Neural cell (in vitro differentiated cells): ENCODE measurements at regions not wholly inside any gene's neighbourhood (a gene's known extent, or its start where the extent isn't known, plus 50 kb on each side); places are given as distances from the start of the nearest gene placed in this dataset.

Experiments used
- H2AFZ ChIP-seq: fragments of 200-600, 300-800 bp; sonication (generic), shearing (Covaris generic); 2 replicates; pipeline ENCODE4 v1.6.0; 2014; ENCODE audit warnings: low read depth, mild to moderate bottlenecking, antibody characterized with exemption, low read length, moderate library complexity
- H3F3A ChIP-seq: fragments of 200-600 bp; shearing (Covaris generic); 2 replicates; pipeline ENCODE4 v1.6.1; 2016; ENCODE audit warnings: mild to moderate bottlenecking, moderate library complexity, mixed read lengths, antibody characterized with exemption, low read length; ENCODE audit not compliant: insufficient read depth, poor library complexity, severe bottlenecking
- H3K27ac ChIP-seq: fragments of 200-600, 300-800 bp; sonication (generic), shearing (Covaris generic); 2 replicates; pipeline ENCODE4 v1.5.1; 2014; ENCODE audit warnings: mild to moderate bottlenecking, low read length, moderate library complexity
- H3K27me3 ChIP-seq: fragments of 300-800, 200-600 bp; sonication (generic), shearing (Covaris generic); 2 replicates; pipeline ENCODE4 v1.6.0; 2014; ENCODE audit warnings: mild to moderate bottlenecking, low read depth, low read length, moderate library complexity; ENCODE audit not compliant: insufficient read depth
- H3K36me3 ChIP-seq: fragments of 300-800, 200-600 bp; sonication (generic), shearing (Covaris generic); 2 replicates; pipeline ENCODE4 v1.5.1; 2014; ENCODE audit warnings: mild to moderate bottlenecking, antibody characterized with exemption, low read length, moderate library complexity; ENCODE audit not compliant: insufficient read depth
- H3K4me2 ChIP-seq: fragments of 300-800, 200-600 bp; sonication (generic), shearing (Covaris generic); 2 replicates; pipeline ENCODE4 v1.6.0; 2014; ENCODE audit warnings: mild to moderate bottlenecking, low read length
- H3K4me3 ChIP-seq: fragments of 300-800, 200-600 bp; sonication (generic), shearing (Covaris generic); 2 replicates; pipeline ENCODE4 v1.5.1; 2014; ENCODE audit warnings: mild to moderate bottlenecking, low read length, moderate library complexity
- H3K79me2 ChIP-seq: fragments of 200-600 bp; shearing (Covaris generic); replicated peaks from 2 replicates; pipeline ENCODE4 v1.6.0; 2014; ENCODE audit warnings: mild to moderate bottlenecking, low read length, moderate library complexity; ENCODE audit not compliant: insufficient read depth
- H3K9ac ChIP-seq: fragments of 300-800, 200-600 bp; sonication (generic), shearing (Covaris generic); 2 replicates; pipeline ENCODE4 v1.6.1; 2016; ENCODE audit warnings: mild to moderate bottlenecking, low read length, mixed read lengths
- H3K9me2 ChIP-seq: fragments of 200-600 bp; shearing (Covaris generic); 2 replicates; pipeline ENCODE4 v1.6.1; 2016; ENCODE audit warnings: mild to moderate bottlenecking, low read length, mixed read lengths; ENCODE audit not compliant: insufficient read depth
- H3K9me3 ChIP-seq: fragments of 200-600, 300-800 bp; sonication (generic), shearing (Covaris generic); 2 replicates; pipeline ENCODE4 v1.6.1; 2016; ENCODE audit warnings: mild to moderate bottlenecking, mixed run types, low read length, moderate library complexity, mixed read lengths
- H4K20me1 ChIP-seq: fragments of 200-600 bp; shearing (Covaris generic); 2 replicates; pipeline ENCODE4 v1.6.1; 2016; ENCODE audit warnings: mild to moderate bottlenecking, mixed run types; ENCODE audit not compliant: insufficient read depth
- EP300 ChIP-seq: fragments of 450-650 bp; conservative IDR thresholded peaks from 2 replicates; pipeline ENCODE4 v1.6.1; 2014; ENCODE audit warnings: antibody characterized with exemption, mild to moderate bottlenecking, moderate library complexity; ENCODE audit not compliant: poor library complexity, severe bottlenecking
- EZH2 ChIP-seq: fragments of 200-600, 300-800 bp; shearing (Covaris generic), sonication (generic); IDR thresholded peaks from 2 replicates; pipeline ENCODE4 v1.6.1; 2014; ENCODE audit warnings: antibody characterized with exemption, low read length, borderline replicate concordance, mild to moderate bottlenecking; ENCODE audit not compliant: insufficient read depth, poor library complexity, severe bottlenecking
- MXI1 ChIP-seq: fragments of 450-650 bp; conservative IDR thresholded peaks from 2 replicates; pipeline ENCODE4 v1.6.1; 2014; ENCODE audit warnings: antibody characterized with exemption, mild to moderate bottlenecking; ENCODE audit not compliant: poor library complexity, severe bottlenecking
- POLR2AphosphoS5 ChIP-seq: IDR thresholded peaks from 2 replicates; pipeline ENCODE4 v1.6.1; 2012
- RAD21 ChIP-seq: fragments of 450-650 bp; conservative IDR thresholded peaks from 2 replicates; pipeline ENCODE4 v1.6.1; 2014; ENCODE audit warnings: antibody characterized with exemption, mild to moderate bottlenecking, moderate library complexity
- SMC3 ChIP-seq: fragments of 450-650 bp; conservative IDR thresholded peaks from 2 replicates; pipeline ENCODE4 v1.6.1; 2014; ENCODE audit warnings: antibody characterized with exemption, mild to moderate bottlenecking, moderate library complexity; ENCODE audit not compliant: poor library complexity
- TAF1 ChIP-seq: IDR thresholded peaks from 2 replicates; pipeline ENCODE4 v1.6.1; 2012; ENCODE audit warnings: low read depth
- TF ChIP-seq, protein P1 (sequence below): fragments of 450-650 bp; IDR thresholded peaks from 2 replicates; pipeline ENCODE4 v1.5.1; 2014; ENCODE audit warnings: antibody characterized with exemption, mild to moderate bottlenecking, moderate library complexity; ENCODE audit not compliant: poor library complexity, severe bottlenecking
- TF ChIP-seq, protein P2 (sequence below): IDR thresholded peaks from 2 replicates; pipeline ENCODE4 v1.6.1; 2012; ENCODE audit warnings: borderline replicate concordance

DNA sequence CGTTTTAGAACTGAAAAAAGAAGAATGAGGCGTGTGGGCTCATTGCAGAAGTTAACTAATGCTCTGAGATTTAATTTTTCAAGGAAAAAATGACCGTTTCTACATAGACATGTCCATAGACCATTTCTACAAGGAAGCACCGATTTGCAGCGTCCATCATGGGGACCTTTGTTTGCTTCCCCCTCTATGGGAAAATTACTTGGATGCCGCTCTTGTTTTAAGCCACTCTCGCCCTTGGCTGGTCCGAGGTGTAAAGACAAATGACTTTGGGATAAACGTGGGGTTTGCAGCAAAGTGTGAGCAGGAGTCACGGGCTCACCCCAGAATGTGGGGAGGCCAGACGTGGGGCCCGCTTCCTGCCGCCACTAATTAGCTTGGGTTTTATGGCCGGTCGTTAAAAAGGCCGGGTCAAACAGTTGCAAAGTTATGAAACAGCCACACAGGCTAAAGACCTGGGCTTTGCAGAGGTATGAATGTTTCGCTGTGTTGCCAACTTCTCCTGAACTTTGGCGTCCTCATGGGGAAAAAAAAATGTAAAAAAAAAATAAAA, 235.9 kb downstream of the SHOX start:
- no peak overlapping the region for H3K9ac ChIP-seq
- H3K36me3 ChIP-seq = no peaks in the 10 kb centered on the region
- no peaks in the 10 kb centered on the region for H4K20me1 ChIP-seq
- no peaks in the 10 kb centered on the region for H3K79me2 ChIP-seq
- no peak overlapping the region for H2AFZ ChIP-seq
- H3K27me3 ChIP-seq = no peaks in the 10 kb centered on the region
- no peaks in the 10 kb centered on the region for H3K9me2 ChIP-seq
- H3K27ac ChIP-seq = no peak overlapping the region
- TF ChIP-seq RAD21 (no peak), POLR2AphosphoS5 (no peak), EP300 (no peak), EZH2 (no peak), SMC3 (no peak), MXI1 (no peak)
- TF ChIP-seq, protein P1, sequence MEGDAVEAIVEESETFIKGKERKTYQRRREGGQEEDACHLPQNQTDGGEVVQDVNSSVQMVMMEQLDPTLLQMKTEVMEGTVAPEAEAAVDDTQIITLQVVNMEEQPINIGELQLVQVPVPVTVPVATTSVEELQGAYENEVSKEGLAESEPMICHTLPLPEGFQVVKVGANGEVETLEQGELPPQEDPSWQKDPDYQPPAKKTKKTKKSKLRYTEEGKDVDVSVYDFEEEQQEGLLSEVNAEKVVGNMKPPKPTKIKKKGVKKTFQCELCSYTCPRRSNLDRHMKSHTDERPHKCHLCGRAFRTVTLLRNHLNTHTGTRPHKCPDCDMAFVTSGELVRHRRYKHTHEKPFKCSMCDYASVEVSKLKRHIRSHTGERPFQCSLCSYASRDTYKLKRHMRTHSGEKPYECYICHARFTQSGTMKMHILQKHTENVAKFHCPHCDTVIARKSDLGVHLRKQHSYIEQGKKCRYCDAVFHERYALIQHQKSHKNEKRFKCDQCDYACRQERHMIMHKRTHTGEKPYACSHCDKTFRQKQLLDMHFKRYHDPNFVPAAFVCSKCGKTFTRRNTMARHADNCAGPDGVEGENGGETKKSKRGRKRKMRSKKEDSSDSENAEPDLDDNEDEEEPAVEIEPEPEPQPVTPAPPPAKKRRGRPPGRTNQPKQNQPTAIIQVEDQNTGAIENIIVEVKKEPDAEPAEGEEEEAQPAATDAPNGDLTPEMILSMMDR = no peak
- no peak overlapping the region for H3K4me3 ChIP-seq
- no peak overlapping the region for H3K4me2 ChIP-seq
- no peaks in the 10 kb centered on the region for H3F3A ChIP-seq
- no peaks in the 10 kb centered on the region for H3K9me3 ChIP-seq

DNA sequence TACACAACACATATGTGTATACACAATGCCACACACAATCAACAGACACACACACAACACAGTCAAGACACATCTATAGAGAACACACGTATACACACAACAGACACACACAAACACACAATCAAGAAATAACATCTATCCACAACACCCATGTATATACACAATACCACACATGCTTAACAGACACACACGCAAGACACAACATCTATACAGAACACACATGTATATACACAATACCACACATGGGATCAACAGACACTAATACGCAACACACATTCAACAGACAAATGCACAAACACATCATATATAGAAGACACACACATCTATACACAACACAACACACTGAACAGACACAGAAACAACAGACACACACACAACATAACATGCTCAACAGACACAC, 234.8 kb downstream of the SHOX start:
- H3K79me2 ChIP-seq = no peaks in the 10 kb centered on the region
- no peaks in the 10 kb centered on the region for H3K9me2 ChIP-seq
- no peak overlapping the region for H3K9ac ChIP-seq
- H3K4me2 ChIP-seq = no peak overlapping the region
- no peak overlapping the region for H2AFZ ChIP-seq
- H3K9me3 ChIP-seq = no peaks in the 10 kb centered on the region
- no peak overlapping the region for H3K4me3 ChIP-seq
- H3K27me3 ChIP-seq = no peaks in the 10 kb centered on the region
- no peaks in the 10 kb centered on the region for H3K36me3 ChIP-seq
- TF ChIP-seq, protein P2, sequence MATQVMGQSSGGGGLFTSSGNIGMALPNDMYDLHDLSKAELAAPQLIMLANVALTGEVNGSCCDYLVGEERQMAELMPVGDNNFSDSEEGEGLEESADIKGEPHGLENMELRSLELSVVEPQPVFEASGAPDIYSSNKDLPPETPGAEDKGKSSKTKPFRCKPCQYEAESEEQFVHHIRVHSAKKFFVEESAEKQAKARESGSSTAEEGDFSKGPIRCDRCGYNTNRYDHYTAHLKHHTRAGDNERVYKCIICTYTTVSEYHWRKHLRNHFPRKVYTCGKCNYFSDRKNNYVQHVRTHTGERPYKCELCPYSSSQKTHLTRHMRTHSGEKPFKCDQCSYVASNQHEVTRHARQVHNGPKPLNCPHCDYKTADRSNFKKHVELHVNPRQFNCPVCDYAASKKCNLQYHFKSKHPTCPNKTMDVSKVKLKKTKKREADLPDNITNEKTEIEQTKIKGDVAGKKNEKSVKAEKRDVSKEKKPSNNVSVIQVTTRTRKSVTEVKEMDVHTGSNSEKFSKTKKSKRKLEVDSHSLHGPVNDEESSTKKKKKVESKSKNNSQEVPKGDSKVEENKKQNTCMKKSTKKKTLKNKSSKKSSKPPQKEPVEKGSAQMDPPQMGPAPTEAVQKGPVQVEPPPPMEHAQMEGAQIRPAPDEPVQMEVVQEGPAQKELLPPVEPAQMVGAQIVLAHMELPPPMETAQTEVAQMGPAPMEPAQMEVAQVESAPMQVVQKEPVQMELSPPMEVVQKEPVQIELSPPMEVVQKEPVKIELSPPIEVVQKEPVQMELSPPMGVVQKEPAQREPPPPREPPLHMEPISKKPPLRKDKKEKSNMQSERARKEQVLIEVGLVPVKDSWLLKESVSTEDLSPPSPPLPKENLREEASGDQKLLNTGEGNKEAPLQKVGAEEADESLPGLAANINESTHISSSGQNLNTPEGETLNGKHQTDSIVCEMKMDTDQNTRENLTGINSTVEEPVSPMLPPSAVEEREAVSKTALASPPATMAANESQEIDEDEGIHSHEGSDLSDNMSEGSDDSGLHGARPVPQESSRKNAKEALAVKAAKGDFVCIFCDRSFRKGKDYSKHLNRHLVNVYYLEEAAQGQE = no peak
- no peak for TF ChIP-seq POLR2AphosphoS5
- no peak for TF ChIP-seq MXI1
- no peak for TF ChIP-seq EP300
- TF ChIP-seq, protein P1 = no peak
- TF ChIP-seq TAF1 = no peak
- TF ChIP-seq RAD21 = no peak
- TF ChIP-seq SMC3 = no peak
- H3F3A ChIP-seq = no peaks in the 10 kb centered on the region
- H4K20me1 ChIP-seq = no peaks in the 10 kb centered on the region
- H3K27ac ChIP-seq = no peak overlapping the region
